Right kidney (tissue), 1 donor: ENCODE measurements at regions not wholly inside any gene's neighbourhood (a gene's known extent, or its start where the extent isn't known, plus 50 kb on each side); places are given as distances from the start of the nearest gene placed in this dataset.
"Not testable (repeated sequence)": the region's sequence is repeated elsewhere in the genome, so short reads cannot be mapped to it uniquely, and the experiment has no call there.

Experiments used
- DNase-seq: peaks from one replicate; pipeline ENCODE4 v3.0.0-alpha.2; 2016

DNA sequence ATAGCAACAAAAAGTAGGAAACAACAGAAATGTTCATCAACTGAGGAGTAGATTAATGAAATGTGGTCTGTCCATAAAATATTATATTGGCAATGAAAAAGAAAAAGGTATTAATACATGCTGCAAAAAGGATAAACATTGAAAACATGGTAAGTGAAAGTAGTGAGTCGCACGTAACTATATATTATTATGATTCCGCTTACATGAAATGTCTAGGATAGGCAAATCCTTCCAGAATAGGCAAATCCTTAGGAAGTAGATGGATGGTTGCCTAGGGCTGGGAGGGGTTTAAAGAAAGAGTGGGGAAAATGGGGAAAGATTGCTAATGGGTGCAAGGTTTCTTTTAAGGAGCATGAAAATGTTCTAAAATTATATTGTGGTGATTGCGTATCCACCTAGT lies 198.1 kb upstream of the WSB1 start:
- not testable (repeated sequence) for DNase-seq

DNA sequence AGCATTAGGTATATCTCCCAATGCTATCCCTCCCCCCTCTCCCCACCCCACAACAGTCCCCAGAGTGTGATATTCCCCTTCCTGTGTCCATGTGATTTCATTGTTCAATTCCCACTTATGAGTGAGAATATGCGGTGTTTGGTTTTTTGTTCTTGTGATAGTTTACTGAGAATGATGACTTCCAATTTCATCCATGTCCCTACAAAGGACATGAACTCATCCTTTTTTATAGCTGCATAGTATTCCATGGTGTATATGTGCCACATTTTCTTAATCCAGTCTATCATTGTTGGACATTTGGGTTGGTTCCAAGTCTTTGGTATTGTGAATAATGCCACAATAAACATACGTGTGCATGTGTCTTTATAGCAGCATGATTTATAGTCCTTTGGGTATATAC lies 194.6 kb upstream of the WSB1 start:
- DNase-seq, result not testable (repeated sequence)

DNA sequence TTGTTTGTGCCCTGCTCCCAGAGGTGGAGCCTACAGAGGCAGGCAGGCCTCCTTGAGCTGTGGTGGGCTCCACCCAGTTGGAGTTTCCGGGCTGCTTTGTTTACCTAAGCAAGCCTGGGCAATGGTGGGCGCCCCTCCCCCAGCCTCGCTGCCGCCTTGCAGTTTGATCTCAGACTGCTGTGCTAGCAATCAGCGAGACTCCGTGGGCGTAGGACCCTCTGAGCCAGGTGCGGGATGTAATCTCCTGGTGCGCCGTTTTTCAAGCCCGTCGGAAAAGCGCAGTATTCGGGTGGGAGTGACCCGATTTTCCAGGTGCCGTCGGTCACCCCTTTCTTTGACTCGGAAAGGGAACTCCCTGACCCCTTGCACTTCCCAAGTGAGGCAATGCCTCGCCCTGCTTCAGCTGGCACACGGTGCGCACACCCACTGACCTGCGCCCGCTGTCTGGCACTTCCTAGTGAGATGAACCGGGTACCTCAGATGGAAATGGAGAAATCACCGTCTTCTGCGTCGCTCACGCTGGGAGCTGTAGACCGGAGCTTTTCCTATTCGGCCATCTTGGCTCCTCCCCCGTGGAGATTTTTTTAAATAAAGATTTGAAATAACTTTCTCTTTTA lies 189.2 kb upstream of the WSB1 start:
- not testable (repeated sequence) for DNase-seq

DNA sequence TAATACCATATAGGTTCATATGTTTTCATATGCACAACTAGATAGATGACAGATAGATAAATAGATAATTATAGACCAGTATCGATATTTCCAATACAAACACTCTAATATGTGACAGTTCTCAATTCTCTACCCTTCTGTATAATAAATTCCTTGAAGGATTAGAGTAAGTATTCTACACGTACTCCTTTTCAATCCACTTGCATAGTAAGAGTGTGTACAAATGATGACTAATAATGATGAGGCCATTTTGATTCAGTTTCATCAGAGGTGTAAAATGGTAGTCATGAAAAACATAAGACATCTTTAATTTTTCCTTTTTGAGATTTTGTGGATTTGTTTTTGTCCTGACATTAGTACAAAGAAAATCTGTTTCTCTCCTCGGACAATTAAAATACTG lies 188.3 kb upstream of the WSB1 start:
- no peak for DNase-seq

DNA sequence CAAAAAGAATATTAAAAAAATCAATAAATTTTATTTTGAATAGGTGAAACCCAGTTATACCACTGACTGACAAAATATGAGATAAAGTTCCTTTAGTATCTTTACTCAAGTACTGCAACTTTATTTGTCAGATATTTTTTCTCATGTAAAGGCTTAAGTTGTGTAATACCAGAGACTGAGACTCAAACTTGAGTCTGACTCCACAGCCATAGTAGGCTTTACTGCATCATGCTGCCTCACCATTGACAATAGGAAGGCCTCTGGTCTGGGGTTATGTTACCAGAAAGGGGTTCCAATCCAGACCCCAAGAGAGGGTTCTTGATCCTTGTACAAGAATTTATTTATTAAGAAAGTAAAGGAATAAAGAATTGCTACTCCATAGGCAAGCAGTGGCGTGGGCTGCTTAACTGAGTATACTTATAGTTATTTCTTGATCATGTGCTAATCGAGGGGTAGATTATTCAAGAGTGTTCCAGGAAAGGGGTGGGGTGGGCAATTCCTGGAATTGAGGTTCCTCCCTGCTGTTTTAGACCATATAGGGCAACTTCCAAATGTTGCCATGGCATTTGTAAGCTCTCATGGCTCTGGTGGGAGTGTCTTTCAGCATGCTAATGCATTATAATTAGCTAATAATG lies 187.4 kb upstream of the WSB1 start:
- no peak for DNase-seq

DNA sequence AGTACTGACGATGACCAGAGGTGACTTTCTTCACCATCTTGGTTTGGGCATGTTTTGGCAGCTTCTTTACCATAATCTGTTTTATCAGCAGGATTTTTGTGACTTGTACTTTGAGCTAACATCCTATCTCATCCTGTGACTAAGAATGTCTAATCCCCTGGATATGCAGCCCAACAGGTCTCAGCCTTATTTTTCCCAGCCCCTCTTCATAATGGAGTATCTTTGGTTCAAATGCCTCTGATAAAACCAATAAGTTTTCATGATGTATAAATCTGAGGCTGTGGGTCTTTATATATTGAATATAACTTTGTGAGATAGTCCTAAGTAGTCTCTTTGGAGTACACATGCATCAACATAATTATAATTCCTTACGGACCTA lies 186.9 kb upstream of the WSB1 start:
- no peak for DNase-seq

DNA sequence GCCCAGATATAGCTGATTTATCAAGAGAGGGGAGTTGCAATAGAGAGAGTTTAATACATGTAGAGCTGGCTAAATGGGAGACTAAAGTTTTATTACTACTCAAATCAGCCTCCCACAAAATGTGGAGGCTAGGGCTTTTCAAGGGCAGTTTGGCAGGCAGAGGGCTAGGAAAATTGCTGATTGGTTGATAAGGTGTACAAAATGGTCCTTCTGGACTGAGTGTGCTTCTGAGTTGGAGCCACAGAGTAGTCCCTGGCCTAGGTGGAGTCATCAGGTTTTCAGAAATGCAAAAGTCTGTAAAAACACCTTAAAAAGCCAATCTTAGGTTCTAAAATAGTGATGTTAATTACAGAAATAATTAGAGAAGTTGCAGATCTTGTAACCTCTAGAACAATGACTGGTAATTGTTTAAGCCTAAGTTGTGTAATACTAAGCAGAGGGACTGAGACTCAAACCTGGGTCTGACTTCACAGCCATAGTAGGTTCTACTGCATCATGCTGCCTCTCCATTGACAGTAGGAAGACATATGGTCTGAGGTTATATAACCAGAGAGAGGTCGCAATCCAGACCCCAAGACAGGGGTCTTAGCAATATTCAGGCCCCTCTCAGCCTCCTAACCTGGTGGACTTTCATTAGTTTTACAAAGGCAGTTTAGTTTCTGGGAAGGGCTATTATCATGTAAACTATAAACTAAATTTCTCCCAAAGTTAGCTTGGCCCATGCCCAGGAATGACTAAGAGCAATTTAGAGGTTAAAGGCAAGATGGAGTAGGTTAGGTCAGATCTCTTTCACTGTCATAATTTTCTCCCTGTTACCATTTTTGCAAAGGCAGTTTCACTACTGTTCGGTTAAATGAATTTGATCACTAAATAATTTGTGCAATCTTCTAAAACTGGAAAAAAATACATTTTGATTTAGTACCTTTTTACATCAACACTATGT lies 186.3 kb upstream of the WSB1 start:
- DNase-seq, result not testable (repeated sequence)

DNA sequence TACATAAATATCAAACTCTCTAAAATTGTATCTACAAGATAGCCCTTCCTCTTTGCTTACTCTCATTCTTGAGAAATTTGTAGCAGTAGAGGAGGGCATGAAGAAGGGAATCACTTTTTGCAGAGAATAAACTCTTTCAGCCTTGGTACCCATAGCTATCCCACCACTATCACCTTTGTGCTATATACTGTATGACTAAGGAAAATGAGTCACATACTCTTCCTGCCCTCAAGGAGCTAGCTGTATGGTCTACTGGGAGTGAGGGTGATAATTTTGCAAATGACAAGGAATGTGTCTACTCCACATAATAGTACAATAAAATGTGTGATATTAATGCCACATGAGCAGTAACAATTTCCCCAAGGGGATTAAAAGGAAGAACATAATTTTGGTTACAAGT lies 184.6 kb upstream of the WSB1 start:
- DNase-seq, result no peak

DNA sequence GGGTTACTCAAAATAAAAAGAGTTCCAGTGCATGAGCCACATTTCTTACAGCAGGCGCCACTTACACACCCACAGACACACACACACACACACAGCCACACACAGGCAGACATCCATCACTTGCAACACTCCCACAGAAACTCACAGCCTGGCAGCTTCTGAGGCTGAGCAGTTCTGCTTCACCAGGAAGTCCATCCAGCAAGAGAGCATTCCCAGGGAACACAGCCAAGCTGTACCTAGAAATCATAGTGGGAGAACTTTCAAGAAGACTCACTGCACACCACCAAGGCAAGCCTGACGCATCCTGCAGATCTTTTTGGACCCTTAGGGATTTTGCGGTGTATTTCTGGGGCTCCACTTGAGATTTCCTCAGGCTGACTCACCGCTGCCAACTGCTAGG lies 140.9 kb upstream of the WSB1 start:
- no peak for DNase-seq

DNA sequence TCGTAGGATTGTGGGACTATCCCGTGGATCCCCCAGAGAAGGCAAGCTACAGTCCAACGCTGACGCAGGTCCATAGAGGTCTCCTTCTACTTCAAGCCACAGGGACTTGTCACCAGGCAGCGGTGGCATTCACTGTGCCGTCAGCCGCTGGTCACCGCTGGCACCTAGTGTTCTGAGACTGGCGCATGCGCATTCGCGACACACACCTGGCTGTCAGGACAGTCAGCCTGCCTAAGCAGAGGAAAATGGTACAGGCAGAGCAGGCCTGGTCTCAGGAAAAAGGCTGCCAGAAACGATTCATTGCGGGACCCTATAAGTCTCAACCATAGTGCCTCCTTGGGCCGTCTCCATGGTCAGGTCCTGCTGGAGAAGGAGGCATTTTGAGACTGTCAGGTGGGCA lies 138.0 kb upstream of the WSB1 start:
- DNase-seq, result no peak

DNA sequence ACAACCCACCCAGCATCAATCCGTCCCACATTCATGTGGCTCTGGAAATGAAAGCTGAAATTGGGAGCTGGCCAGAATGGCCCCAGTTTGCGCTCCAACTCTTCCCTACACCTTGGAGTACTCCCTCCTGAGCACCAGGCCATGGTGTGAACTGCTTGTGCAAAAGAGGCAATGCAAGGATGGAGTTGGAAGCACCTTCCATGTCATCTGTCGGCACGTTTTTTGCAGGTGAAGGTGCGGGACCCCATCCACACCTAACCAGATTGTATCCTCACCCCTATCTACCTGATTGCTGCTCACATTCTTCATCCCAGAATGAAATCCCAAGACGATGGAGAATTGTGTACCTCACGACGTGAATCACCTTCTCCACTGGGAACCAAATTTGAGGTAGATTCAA lies 136.6 kb upstream of the WSB1 start:
- no peak for DNase-seq

DNA sequence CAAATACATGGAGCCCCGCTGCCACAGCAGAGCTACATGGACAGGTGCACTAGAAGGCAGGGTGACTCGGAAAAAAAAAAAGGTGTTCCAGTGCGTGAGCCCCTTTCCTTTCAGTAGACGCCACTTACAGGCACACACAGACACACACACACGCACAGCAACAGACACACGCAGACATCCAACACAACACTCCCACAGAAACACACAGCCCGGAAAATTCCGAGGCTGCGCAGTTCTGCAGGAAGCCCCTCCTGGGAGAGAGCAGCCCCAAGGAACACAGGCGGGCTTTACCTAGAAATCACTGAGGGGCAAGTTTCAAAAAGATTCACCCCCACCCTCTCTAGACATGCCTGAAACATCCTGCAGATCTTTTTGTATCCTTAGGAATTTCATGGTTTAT lies 136.0 kb upstream of the WSB1 start:
- DNase-seq, result no peak

DNA sequence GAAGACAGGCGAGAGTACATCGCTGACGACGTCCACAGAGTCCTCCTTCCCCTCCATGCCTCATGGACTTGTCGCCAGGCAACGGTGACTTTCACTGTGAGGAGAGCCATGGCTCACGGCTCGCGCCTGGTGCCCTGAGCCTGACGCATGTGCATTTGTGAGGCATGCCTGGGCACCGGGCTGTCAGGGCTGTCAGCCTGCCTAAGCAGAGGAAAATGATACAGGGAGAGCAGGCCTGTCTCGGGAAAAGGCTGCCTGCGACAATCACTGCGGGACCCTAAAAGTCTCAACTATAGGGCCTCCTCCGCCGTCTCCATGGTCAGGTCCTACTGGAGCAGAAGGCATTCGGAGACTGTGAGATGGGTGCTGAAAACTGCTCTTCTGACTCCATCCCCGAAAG lies 135.5 kb upstream of the WSB1 start:
- DNase-seq, result no peak

DNA sequence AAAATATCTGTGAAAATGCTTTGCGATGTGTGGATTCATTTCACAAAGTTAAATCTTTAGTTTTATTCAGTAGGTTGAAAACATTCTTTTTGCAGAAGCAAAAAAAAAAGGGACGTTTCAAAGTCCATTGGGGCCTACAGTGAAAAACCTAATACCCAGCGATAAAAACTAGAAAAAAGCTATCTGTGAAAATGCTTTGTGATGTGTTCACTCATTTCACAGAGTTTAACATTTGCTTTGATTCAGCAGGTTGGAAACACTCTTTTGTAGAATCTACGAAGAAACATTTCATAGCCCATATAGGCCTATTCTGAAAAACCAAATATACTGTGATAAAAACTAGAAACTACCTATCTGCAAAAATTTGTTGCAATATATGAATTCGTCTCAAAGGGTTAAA lies 113.6 kb upstream of the WSB1 start:
- DNase-seq, result no peak

DNA sequence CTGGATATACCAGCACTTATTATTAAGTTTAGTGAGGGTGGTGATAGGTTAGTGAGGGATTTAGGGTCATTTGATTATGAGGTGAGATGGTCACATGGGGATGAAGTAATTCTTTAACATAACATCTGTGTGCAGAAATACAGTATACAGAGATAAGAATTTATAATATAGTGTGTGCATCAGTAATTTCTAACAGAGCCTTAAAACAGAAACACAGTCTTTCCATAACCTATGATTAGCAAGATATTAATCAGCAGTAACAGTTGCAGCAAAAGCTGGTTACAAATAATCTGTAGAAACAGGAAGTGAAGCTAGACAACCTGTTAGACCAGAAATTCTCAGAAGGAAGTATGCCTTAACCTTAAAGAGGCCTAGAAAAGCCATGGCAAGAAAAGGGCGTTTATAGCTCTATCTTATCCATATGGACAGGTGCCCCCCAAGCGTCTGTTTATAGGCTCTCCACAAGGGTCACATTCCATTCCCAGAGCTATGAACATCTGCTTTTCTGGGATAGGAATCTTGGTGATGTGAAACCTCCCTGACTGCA lies 112.5 kb upstream of the WSB1 start:
- not testable (repeated sequence) for DNase-seq

DNA sequence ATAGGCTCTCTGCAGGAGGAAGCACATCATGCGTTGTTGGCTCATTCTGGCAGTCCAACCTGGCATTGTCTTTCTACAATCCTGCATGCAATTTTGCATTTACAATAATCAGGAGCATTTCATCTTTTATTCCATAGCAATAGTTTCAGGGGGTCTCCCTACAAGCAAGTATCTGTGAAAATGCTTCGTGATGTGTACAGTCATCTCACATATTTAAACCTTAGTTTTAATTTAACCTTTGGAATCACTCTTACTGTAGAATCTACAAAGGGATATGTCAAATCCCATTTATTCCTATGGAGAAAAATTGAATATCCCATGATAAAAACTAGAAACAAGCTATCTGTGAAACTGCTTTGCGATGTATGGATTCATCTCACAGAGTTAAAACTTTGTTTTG lies 112.0 kb upstream of the WSB1 start:
- DNase-seq, result no peak

DNA sequence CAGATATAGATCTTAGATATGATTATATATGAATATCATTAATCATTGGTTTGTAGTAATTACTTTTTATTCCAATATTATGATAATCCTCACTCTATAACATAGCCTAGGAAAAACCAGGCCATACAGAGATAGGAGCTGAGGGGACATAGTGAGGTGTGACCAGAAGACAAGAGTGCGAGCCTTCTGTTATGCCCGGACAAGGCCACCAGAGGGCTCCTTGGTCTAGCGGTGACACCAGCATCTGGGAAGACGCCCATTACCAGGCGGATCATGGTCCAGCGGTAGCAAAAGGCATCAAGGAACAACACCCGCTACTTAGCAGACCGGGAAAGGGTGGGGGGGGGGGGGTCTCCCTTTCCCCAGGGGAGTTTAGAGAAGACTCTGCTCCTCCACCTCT lies 96.4 kb upstream of the WSB1 start:
- not testable (repeated sequence) for DNase-seq

DNA sequence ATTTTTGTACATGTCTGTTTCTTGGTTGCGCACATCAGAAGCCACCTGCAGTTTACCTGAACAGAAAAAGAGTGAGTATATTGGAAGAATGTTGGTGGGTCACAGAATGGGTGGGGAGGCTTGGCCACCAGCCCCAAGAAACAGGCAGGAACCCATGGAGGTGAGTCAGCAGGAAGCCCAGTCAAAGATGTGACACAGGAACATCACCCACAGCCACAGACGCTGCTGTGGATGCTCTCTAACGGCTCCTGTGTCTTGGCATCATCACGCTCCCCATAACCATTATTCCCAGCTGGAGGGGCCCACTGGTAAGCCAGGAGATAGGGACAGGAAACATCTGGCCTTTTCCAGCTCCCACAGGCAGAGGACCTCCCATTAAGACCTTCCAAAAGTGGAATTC lies 94.0 kb upstream of the WSB1 start:
- no peak for DNase-seq

DNA sequence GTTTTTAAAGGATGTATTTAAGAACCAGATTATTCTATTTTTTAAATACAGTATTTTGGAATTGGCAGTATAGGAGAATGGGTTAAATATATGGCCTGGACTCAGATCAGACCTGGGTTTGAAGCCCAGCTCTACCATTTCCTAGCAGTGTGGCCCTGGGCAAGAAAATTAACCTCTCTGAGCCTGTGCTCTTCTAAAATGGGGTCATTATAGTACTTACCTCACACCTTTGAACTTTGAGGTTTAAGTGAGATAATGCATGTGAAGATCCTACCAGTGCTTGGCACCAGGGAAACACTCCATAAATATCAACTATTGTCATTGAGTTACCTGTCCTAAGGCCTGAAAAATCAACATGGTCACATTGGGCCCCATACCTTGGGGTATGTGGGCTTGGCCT lies 93.4 kb upstream of the WSB1 start:
- DNase-seq, result no peak

DNA sequence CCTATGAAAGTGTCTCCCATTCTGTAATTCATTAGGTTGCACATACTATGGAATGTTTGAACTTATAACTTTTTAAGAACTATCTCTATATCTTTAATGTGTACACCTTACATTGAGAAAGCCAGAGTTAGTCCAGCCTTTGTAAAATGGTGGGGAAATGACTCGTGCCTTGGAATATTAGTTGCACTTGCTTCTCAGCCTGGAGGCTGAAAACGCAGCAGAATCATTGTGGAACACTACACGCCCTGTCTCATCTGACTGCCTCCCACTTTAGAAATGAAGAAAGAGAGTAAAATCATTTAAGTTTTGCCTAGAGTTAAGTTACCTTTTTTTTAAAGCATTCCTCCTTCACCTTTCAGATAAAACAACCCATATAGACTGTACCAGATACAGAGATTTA lies 90.7 kb upstream of the WSB1 start:
- DNase-seq, result no peak

DNA sequence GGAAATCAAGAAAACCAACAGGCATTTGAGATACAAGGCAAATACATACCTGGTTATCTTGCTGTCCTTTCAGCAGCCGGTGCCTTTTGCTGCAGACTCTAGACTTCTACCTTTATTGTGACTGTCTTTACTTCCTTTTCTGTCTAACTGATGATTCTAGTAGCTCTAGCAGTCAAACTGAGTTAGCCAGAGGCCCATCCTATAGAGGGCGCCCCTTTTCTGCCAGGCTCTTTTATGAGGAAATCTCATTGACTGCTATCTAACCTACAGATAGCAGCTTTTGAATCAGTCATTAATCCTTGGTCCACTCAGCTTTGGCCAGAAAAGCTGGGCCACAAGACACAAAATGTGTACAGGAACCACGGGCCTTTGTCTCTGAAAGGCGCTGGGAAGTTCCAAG lies 87.5 kb upstream of the WSB1 start:
- no peak for DNase-seq

DNA sequence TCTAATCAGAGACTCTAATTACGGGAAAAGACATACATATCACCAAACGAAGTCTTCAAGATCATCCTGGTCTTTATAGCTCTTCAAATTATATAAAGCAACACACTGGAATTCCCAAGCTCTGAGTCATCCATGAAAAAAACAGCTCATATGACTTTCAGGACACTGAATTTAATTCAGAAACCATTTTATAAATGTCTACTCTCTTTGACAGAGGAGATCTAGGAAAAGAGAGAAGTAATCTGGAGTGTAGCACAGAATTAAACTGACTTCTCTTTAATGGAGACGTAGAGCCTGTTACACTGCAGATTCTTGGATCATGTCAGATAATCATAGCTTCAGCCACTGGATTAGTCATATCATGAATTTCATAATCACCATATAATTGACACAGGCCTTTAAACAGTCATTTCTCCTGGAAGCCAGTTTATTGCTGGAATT lies 86.8 kb upstream of the WSB1 start:
- DNase-seq, result no peak

DNA sequence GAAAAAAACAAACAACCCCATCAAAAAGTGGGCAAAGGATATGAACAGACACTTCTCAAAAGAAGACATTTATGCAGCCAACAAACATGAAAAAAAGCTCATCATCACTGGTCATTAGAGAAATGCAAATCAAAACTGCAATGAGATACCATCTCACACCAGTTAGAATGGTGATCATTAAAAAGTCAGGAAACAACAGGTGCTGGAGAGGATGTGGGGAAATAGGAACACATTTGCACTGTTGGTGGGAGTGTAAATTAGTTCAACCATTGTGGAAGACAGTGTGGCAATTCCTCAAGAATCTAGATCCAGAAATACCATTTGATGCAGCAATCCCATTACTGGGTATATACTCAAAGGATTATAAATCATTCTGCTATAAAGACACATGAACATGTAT lies 85.5 kb upstream of the WSB1 start:
- not testable (repeated sequence) for DNase-seq
